GM18907 (cell line): ENCODE measurements at regions not wholly inside any gene's neighbourhood (a gene's known extent, or its start where the extent isn't known, plus 50 kb on each side); places are given as distances from the start of the nearest gene placed in this dataset.

Experiments
- ATAC-seq: cut with Tn5 transposase; IDR thresholded peaks from one replicate; pipeline ENCODE4 v1.9.1; 2021; ENCODE audit warnings: mild to moderate bottlenecking, moderate library complexity; ENCODE audit not compliant: unreplicated experiment

GRCh38 chr15:94882071-94882712 lies 650.8 kb downstream of the MCTP2 start:
- ATAC-seq, result no peak

GRCh38 chr15:94887391-94887790 lies 656.0 kb downstream of the MCTP2 start:
- ATAC-seq, result no peak

GRCh38 chr15:94889153-94889552 lies 657.8 kb downstream of the MCTP2 start:
- ATAC-seq, result no peak

- ATAC-seq, result no peak
Observed at GRCh38 chr15:94893091-94893490, 661.7 kb downstream of the MCTP2 start.

GRCh38 chr15:94894056-94894455 lies 662.7 kb downstream of the MCTP2 start:
- no peak for ATAC-seq

- no peak for ATAC-seq
Observed at GRCh38 chr15:94909510-94909909, 678.1 kb downstream of the MCTP2 start.

- no peak for ATAC-seq
Observed at GRCh38 chr15:94910166-94910565, 678.8 kb downstream of the MCTP2 start.

GRCh38 chr15:94912760-94913159 lies 681.4 kb downstream of the MCTP2 start:
- ATAC-seq, result no peak

GRCh38 chr15:94917068-94917467 lies 685.7 kb downstream of the MCTP2 start:
- no peak for ATAC-seq

- no peak for ATAC-seq
Observed at GRCh38 chr15:94921936-94922335, 690.6 kb downstream of the MCTP2 start.

- ATAC-seq, result no peak
Observed at GRCh38 chr15:94924057-94924456, 692.7 kb downstream of the MCTP2 start.

- ATAC-seq, result no peak
Observed at GRCh38 chr15:94924971-94925598, 693.7 kb downstream of the MCTP2 start.

- ATAC-seq, result no peak
Observed at GRCh38 chr15:94925680-94926079, 694.3 kb downstream of the MCTP2 start.

GRCh38 chr15:94927003-94927402 lies 695.6 kb downstream of the MCTP2 start:
- no peak for ATAC-seq

GRCh38 chr15:94929282-94929681 lies 697.9 kb downstream of the MCTP2 start:
- ATAC-seq, result no peak

- no peak for ATAC-seq
Observed at GRCh38 chr15:94930441-94930840, 699.1 kb downstream of the MCTP2 start.

- no peak for ATAC-seq
Observed at GRCh38 chr15:94930960-94931359, 699.6 kb downstream of the MCTP2 start.

GRCh38 chr15:94934440-94934839 lies 703.1 kb downstream of the MCTP2 start:
- no peak for ATAC-seq

GRCh38 chr15:94937242-94937641 lies 705.9 kb downstream of the MCTP2 start:
- ATAC-seq, result no peak

- ATAC-seq, result no peak
Observed at GRCh38 chr15:94943888-94944287, 712.5 kb downstream of the MCTP2 start.

- ATAC-seq, result no peak
Observed at GRCh38 chr15:94951538-94951937, 720.2 kb downstream of the MCTP2 start.

GRCh38 chr15:94963953-94964352 lies 732.6 kb downstream of the MCTP2 start:
- no peak for ATAC-seq

- ATAC-seq, result no peak
Observed at GRCh38 chr15:94965593-94965992, 734.2 kb downstream of the MCTP2 start.
